HEK293 (cell line): ENCODE measurements at regions not wholly inside any gene's neighbourhood (a gene's known extent, or its start where the extent isn't known, plus 50 kb on each side); places are given as distances from the start of the nearest gene placed in this dataset.

Experiments used
- CTCF ChIA-PET: fragments of 350-600 bp; formaldehyde crosslinking; extraction: SDS; loops from one replicate; lab custom pipeline; 2021; ENCODE audit warnings: antibody characterized with exemption; lab: Yijun Ruan, JAX
- POLR2A ChIA-PET: fragments of 300-600 bp; formaldehyde crosslinking; extraction: SDS; loops from one replicate; lab custom pipeline; 2020; ENCODE audit warnings: antibody characterized with exemption, inconsistent platforms; lab: Yijun Ruan, JAX
- H3K27ac ChIP-seq: fragments of 200-500 bp; sonication (Bioruptor generic); 2 replicates; pipeline ENCODE4 v1.5.1; 2014; ENCODE audit warnings: low read depth, low read length, control low read depth, inconsistent platforms; ENCODE audit errors: extremely low read depth
- H3K36me3 ChIP-seq, 2 experiments: fragments of 200-500 bp in 1 of 2; sonication (Bioruptor generic) in 1 of 2; 1 replicate in 1 of 2; 2 replicates in 1 of 2; pipeline ENCODE4 v1.5.1; 2014 to 2017; ENCODE audit warnings: inconsistent platforms in 2 of 2, low read length in 2 of 2; ENCODE audit not compliant: control insufficient read depth in 2 of 2, insufficient read depth in 1 of 2
- H3K4me1 ChIP-seq: fragments of 200-500 bp; sonication (Bioruptor generic); 2 replicates; pipeline ENCODE4 v1.5.1; 2014; ENCODE audit warnings: mild to moderate bottlenecking, low read length, inconsistent platforms; ENCODE audit not compliant: control insufficient read depth, insufficient read depth
- H3K4me3 ChIP-seq: 2 replicates; pipeline ENCODE4 v1.5.1; 2011; ENCODE audit warnings: low read depth, mild to moderate bottlenecking, control low read depth, low read length, moderate library complexity
- H3K9me3 ChIP-seq: fragments of 200-500 bp; sonication (Bioruptor generic); 2 replicates; pipeline ENCODE4 v1.5.1; 2014; ENCODE audit warnings: low read depth, low read length, inconsistent platforms; ENCODE audit not compliant: control insufficient read depth, insufficient read depth
- BCL11B ChIP-seq: fragments of 450-650 bp; formaldehyde crosslinking; IDR thresholded peaks from 2 replicates; pipeline ENCODE4 v1.5.1; 2016; ENCODE audit warnings: low read depth, missing biosample characterization, missing genetic modification characterization
- BCL6B ChIP-seq: fragments of 450-650 bp; formaldehyde crosslinking; IDR thresholded peaks from 2 replicates; pipeline ENCODE4 v1.5.1; 2017; ENCODE audit warnings: missing biosample characterization, missing genetic modification characterization
- PRDM1 ChIP-seq: fragments of 450-650 bp; formaldehyde crosslinking; IDR thresholded peaks from 2 replicates; pipeline ENCODE4; 2016; ENCODE audit warnings: missing biosample characterization, missing genetic modification characterization
- PRDM2 ChIP-seq: fragments of 450-650 bp; formaldehyde crosslinking; IDR thresholded peaks from 2 replicates; pipeline ENCODE4 v1.5.1; 2016; ENCODE audit warnings: missing biosample characterization, missing genetic modification characterization, borderline replicate concordance
- ZBTB17 ChIP-seq: fragments of 450-650 bp; formaldehyde crosslinking; IDR thresholded peaks from 2 replicates; pipeline ENCODE4 v1.5.1; 2016; ENCODE audit warnings: missing biosample characterization, missing genetic modification characterization
- ZNF157 ChIP-seq: fragments of 450-650 bp; formaldehyde crosslinking; IDR thresholded peaks from 2 replicates; pipeline ENCODE4 v1.5.1; 2016; ENCODE audit warnings: missing biosample characterization, missing genetic modification characterization
- ZNF16 ChIP-seq: fragments of 450-650 bp; formaldehyde crosslinking; IDR thresholded peaks from 2 replicates; pipeline ENCODE4 v1.5.1; 2016; ENCODE audit warnings: low read depth, missing biosample characterization, missing genetic modification characterization
- ZNF202 ChIP-seq: fragments of 450-650 bp; formaldehyde crosslinking; IDR thresholded peaks from 2 replicates; pipeline ENCODE4 v1.5.1; 2016; ENCODE audit warnings: missing biosample characterization, missing genetic modification characterization, borderline replicate concordance
- ZNF341 ChIP-seq: fragments of 450-650 bp; formaldehyde crosslinking; IDR thresholded peaks from 2 replicates; pipeline ENCODE4; 2016; ENCODE audit warnings: low read depth, missing biosample characterization, missing genetic modification characterization
- ZNF366 ChIP-seq: fragments of 450-650 bp; formaldehyde crosslinking; conservative IDR thresholded peaks from 2 replicates; pipeline ENCODE4 v1.5.1; 2016; ENCODE audit warnings: missing biosample characterization, missing genetic modification characterization
- ZNF514 ChIP-seq: fragments of 450-650 bp; formaldehyde crosslinking; IDR thresholded peaks from 2 replicates; pipeline ENCODE4 v1.5.1; 2016; ENCODE audit warnings: missing biosample characterization, missing genetic modification characterization
- ZNF549 ChIP-seq: fragments of 450-650 bp; IDR thresholded peaks from 2 replicates; pipeline ENCODE4 v1.5.1; 2018; ENCODE audit warnings: missing biosample characterization, missing genetic modification characterization, mild to moderate bottlenecking, inconsistent platforms, moderate library complexity
- ZNF621 ChIP-seq: fragments of 450-650 bp; formaldehyde crosslinking; IDR thresholded peaks from 2 replicates; pipeline ENCODE4 v1.5.1; 2017; ENCODE audit warnings: missing biosample characterization, missing genetic modification characterization
- ZNF623 ChIP-seq: fragments of 450-650 bp; formaldehyde crosslinking; IDR thresholded peaks from 2 replicates; pipeline ENCODE4 v1.5.1; 2016; ENCODE audit warnings: missing biosample characterization, missing genetic modification characterization
- ZNF658 ChIP-seq: fragments of 450-650 bp; formaldehyde crosslinking; IDR thresholded peaks from 2 replicates; pipeline ENCODE4; 2016; ENCODE audit warnings: missing biosample characterization, missing genetic modification characterization
- ZNF747 ChIP-seq: fragments of 450-650 bp; formaldehyde crosslinking; IDR thresholded peaks from 2 replicates; pipeline ENCODE4 v1.5.1; 2016; ENCODE audit warnings: missing biosample characterization, missing genetic modification characterization
- ZNF792 ChIP-seq: fragments of 450-650 bp; formaldehyde crosslinking; IDR thresholded peaks from 2 replicates; pipeline ENCODE4 v1.5.1; 2016; ENCODE audit warnings: missing biosample characterization, missing genetic modification characterization
- ZNF843 ChIP-seq: fragments of 450-650 bp; formaldehyde crosslinking; IDR thresholded peaks from 2 replicates; pipeline ENCODE4 v1.5.1; 2016; ENCODE audit warnings: missing biosample characterization, missing genetic modification characterization
- ZSCAN16 ChIP-seq: fragments of 450-650 bp; formaldehyde crosslinking; IDR thresholded peaks from 2 replicates; pipeline ENCODE4 v1.5.1; 2016; ENCODE audit warnings: missing biosample characterization, missing genetic modification characterization
- ZXDB ChIP-seq: fragments of 450-650 bp; formaldehyde crosslinking; IDR thresholded peaks from 2 replicates; pipeline ENCODE4 v1.5.1; 2016; ENCODE audit warnings: missing biosample characterization, missing genetic modification characterization
- TF ChIP-seq, protein P1 (sequence below): IDR thresholded peaks from 2 replicates; pipeline ENCODE4 v1.6.1; 2011; ENCODE audit warnings: mild to moderate bottlenecking, low read depth, low read length, borderline replicate concordance
- TF ChIP-seq, protein P2 (sequence below): fragments of 450-650 bp; formaldehyde crosslinking; IDR thresholded peaks from 2 replicates; pipeline ENCODE4 v1.5.1; 2017; ENCODE audit warnings: missing biosample characterization, missing genetic modification characterization

GRCh38 chr13:63389756-63390155 is 1974.1 kb upstream of the PCDH20 start (continued):
- TF ChIP-seq PRDM2 (tag by site-specific recombination), result no peak
- TF ChIP-seq ZNF202 (tag by site-specific recombination), result no peak
- TF ChIP-seq ZNF792 (tag by site-specific recombination), result no peak

GRCh38 chr13:63381078-63381859 is 1965.6 kb upstream of the PCDH20 start:
- POLR2A ChIA-PET, result no interaction called here
- no peak for TF ChIP-seq ZNF747
- TF ChIP-seq, protein P1, sequence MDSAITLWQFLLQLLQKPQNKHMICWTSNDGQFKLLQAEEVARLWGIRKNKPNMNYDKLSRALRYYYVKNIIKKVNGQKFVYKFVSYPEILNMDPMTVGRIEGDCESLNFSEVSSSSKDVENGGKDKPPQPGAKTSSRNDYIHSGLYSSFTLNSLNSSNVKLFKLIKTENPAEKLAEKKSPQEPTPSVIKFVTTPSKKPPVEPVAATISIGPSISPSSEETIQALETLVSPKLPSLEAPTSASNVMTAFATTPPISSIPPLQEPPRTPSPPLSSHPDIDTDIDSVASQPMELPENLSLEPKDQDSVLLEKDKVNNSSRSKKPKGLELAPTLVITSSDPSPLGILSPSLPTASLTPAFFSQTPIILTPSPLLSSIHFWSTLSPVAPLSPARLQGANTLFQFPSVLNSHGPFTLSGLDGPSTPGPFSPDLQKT, result no peak
- TF ChIP-seq BCL6B (tag by site-specific recombination), result no peak
- TF ChIP-seq BCL11B (tag by site-specific recombination), result no peak
- no peak for TF ChIP-seq ZSCAN16
- no peak for TF ChIP-seq ZNF341
- TF ChIP-seq, all 188 proteins: peak for 0
- CTCF ChIA-PET, result no interaction called here
- no peaks in the 10 kb centered on the region for H3K4me1 ChIP-seq
- no peak overlapping the region for H3K4me3 ChIP-seq
- no peak overlapping the region for H3K27ac ChIP-seq
- H3K9me3 ChIP-seq, result no peaks in the 10 kb centered on the region
- no peaks in the 10 kb centered on the region for H3K36me3 ChIP-seq

- Histone ChIP-seq H3K9me3 (no peaks in the 10 kb centered on the region), H3K4me1 (no peaks in the 10 kb centered on the region), H3K36me3 (no peaks in the 10 kb centered on the region), H3K4me3 (no peak overlapping the region), H3K27ac (no peak overlapping the region)
- TF ChIP-seq ZNF843 (no peak), ZNF16 (tag by site-specific recombination) (no peak), ZNF514 (tag by site-specific recombination) (no peak), ZNF623 (tag by site-specific recombination) (no peak), ZNF157 (tag by site-specific recombination) (no peak), ZNF549 (tag by site-specific recombination) (no peak), ZNF366 (tag by site-specific recombination) (0 out of 2 replicates have a peak, but pooled peaks have one; percentile 41), ZBTB17 (no peak), ZXDB (tag by site-specific recombination) (no peak), ZNF658 (tag by site-specific recombination) (no peak), ZNF621 (no peak), PRDM1 (tag by site-specific recombination) (peak; percentile 96)
- TF ChIP-seq, protein P2, sequence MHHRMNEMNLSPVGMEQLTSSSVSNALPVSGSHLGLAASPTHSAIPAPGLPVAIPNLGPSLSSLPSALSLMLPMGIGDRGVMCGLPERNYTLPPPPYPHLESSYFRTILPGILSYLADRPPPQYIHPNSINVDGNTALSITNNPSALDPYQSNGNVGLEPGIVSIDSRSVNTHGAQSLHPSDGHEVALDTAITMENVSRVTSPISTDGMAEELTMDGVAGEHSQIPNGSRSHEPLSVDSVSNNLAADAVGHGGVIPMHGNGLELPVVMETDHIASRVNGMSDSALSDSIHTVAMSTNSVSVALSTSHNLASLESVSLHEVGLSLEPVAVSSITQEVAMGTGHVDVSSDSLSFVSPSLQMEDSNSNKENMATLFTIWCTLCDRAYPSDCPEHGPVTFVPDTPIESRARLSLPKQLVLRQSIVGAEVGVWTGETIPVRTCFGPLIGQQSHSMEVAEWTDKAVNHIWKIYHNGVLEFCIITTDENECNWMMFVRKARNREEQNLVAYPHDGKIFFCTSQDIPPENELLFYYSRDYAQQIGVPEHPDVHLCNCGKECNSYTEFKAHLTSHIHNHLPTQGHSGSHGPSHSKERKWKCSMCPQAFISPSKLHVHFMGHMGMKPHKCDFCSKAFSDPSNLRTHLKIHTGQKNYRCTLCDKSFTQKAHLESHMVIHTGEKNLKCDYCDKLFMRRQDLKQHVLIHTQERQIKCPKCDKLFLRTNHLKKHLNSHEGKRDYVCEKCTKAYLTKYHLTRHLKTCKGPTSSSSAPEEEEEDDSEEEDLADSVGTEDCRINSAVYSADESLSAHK (tag by site-specific recombination), result no peak
- CTCF ChIA-PET, result no interaction called here
- POLR2A ChIA-PET, result no interaction called here
These were observed 1962.3 kb upstream of the PCDH20 start for GRCh38 chr13:63377986-63378385.
